Stimulated activated CD4-positive, alpha-beta T cell treated with anti-CD3 and anti-CD28 coated beads, Interleukin-12 subunit alpha, Interleukin-12 subunit beta, amount 100 ng/mL, for 48 hours (primary cell): ENCODE measurements at regions not wholly inside any gene's neighbourhood (a gene's known extent, or its start where the extent isn't known, plus 50 kb on each side); places are given as distances from the start of the nearest gene placed in this dataset.
"Not testable (repeated sequence)": the region's sequence is repeated elsewhere in the genome, so short reads cannot be mapped to it uniquely, and the experiment has no call there.

ENCODE experiments used
- DNase-seq, 3 donors: peaks; one replicate each; pipeline ENCODE4 v3.0.0-alpha.2; 2020; ENCODE audit warnings: low read depth in 2 of 3, low spot score in 1 of 3

DNA sequence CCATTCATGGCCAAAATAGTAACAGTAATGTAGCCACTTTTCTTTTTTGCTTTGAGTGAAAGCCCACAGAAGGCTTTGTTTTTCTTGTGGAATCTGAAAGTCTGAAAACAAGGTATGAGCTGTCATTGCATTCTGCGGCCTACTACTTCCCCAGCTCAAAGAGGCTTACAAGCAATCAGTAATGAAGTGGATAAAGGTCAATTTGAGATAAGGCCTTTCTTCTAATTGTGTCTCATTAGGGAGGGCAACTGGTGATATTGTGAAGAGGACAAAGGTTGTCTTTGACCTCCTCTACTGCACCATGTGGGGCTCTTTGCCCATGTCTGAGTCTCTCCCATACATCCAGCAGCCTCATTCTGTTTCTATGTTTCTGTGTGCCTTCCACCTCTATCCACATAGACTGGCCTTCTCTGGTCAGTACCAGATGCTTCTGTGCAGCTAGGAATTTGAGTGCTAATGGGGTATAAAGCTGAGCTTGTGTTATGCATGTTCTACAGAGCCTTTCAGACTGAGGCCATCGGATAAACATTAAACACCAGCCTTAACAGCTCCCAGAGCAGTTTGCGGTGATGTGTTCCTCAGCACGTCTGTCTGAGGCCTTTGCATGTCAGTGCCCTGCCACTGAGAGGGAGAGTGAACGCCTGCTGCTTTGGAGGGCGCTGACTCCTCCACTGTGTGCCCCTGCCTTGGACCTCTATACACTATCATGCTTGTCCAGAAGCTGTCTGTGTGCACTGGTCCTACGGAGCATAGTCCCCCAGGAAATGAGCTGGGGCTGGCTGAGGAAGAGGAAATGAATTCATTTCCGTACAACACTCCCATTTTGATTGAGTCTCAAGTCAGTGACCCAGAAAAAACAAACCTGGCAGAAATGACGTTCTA is 80.2 kb downstream of the SH2D1A start:
- DNase-seq, result no peak

- no peak for DNase-seq
These were observed 86.8 kb downstream of the SH2D1A start for GRCh38 chrX:124433186-124433585.

GRCh38 chrX:124435616-124436015 is 89.3 kb downstream of the SH2D1A start:
- no peak for DNase-seq

GRCh38 chrX:124440695-124441094 is 94.3 kb downstream of the SH2D1A start:
- DNase-seq, result no peak

- DNase-seq, result no peak
These were observed 95.7 kb downstream of the SH2D1A start for GRCh38 chrX:124441971-124442590.

- no peak for DNase-seq
These were observed 109.6 kb downstream of the SH2D1A start for GRCh38 chrX:124455966-124456365.

DNA sequence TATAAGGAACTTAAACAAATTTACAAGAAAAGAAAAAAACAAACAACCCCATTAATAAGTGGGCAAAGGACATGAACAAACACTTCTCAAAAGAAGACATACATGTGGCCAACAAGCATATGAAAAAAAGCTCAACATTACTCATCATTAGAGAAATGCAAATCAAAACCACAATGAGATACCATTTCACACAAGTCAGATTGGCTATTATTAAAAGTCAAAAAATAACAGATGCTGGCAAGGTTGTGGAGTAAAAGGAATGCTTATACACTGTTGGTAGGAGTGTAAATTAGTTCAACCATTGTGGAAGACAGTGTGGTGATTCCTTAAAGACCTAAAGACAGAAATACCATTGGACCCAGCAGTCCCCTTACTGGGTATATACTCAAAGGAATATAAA is 113.5 kb downstream of the SH2D1A start:
- not testable (repeated sequence) for DNase-seq

- DNase-seq, result no peak
These were observed 116.6 kb downstream of the SH2D1A start for GRCh38 chrX:124462931-124463330.

GRCh38 chrX:124467202-124467601 is 120.8 kb downstream of the SH2D1A start:
- no peak for DNase-seq

DNA sequence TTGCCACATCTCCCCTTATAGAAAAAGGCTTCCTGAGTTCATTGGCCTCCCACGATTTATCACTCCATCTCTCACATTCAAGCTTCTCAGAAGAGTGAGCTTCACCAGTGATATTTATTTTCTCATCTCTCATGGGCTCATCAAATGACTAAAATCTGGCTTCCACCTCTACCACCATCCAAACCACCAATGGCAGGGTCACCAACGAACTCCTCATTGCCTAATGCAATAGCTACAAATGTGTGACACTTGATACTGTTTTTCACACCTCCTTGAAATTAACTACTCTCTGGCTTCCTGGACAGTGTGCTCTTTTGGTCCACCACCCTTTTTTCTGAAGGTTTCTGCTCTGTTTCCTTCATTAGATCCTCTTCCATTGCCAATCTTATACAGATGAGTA is 129.0 kb downstream of the SH2D1A start:
- no peak for DNase-seq

DNA sequence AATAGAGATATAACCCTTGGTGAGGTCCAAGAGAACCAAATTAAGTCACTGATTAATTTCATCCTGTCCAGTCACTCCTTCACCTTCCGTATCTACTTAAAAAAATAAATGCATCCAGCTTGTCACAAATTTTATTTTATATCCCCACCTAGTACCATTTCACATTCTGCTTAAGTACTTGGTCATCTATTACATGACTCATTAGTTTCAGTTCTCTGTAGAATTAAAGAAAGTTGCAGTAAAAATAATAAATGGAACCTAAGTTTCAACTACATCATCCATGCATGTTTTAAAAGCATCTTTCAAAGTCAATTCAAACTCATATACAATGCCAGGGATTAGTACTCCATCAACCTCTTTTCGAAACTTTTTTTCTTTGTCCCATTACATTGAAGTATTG is 130.2 kb downstream of the SH2D1A start:
- DNase-seq, result no peak

DNA sequence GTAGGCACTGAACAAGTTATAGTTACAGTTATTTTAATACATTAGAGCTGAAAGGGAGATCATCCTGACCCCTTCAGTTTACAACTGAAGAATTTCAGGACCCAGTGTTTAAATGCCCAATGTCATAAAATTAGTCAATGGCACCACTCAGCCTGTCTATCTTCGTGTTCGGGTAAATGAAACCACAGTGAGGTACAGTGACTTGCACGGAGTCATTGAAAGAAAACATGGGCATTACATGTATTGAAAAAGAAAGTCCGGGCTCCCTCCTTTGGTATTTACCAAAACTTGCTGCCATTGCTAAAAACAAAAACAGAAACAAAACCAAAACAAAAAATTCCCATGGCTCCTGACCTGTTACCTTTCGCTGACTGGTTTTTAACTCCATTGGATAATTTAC is 131.7 kb downstream of the SH2D1A start:
- DNase-seq, result no peak

DNA sequence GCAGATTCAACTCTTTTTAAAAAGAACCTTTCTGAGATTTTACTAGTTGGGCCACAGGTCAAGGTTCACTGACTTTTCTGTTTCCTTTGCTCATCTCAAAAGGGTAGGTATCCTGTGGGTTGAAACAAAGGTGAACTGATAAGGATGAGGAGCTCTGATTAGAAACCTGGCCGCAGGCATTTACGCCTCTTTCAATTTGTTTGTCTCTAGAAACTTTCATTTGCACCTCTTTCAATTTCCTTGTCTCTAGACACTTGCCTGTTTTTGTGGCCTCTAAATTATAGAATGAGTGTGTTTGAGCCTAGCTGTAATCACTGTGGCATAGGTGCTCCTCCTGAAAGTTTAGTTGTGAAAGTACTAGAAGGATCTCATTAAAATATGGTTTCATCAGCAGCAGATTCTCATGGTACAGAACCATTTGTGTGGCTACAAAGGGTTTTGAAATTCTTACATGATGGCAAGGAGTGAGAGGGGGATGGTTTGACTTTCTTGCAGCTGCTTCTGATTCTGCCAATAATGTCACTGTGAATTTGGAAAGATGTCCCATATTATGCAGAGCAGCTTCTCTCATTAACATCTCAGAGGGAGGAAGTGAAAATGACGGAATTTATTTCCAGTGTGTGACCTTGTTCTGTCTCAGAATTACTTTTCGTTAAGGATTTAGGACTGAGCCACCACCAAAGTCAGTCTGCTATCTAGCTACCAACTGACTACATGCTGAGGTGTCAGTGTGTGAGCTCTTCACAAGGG is 142.2 kb downstream of the SH2D1A start:
- DNase-seq, result no peak

GRCh38 chrX:124493984-124494383 is 147.6 kb downstream of the SH2D1A start:
- no peak for DNase-seq

- DNase-seq, result no peak
These were observed 151.0 kb downstream of the SH2D1A start for GRCh38 chrX:124497386-124497785.

DNA sequence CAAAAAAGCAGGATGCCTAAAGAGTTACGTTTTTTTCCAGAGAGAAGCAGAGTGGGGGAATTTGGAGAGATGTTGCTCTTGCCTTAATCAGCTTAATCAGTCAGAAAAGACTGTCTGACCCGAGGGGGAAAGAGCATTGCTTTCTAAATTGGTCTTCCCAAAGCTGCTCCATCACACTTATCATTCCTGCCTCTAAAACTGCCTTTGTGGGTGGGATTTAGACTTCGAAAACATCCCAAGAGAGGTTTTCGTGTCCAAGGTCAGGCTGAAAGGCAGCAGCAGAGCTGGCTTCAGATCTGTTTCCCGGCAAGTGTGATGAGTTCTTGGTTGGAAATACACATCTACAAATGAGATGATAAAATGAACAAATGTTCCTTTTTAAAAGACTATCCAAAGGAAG is 155.2 kb downstream of the SH2D1A start:
- no peak for DNase-seq

GRCh38 chrX:124502166-124502565 is 155.8 kb downstream of the SH2D1A start:
- DNase-seq, result no peak

GRCh38 chrX:124502599-124502998 is 156.2 kb downstream of the SH2D1A start:
- DNase-seq, result no peak

DNA sequence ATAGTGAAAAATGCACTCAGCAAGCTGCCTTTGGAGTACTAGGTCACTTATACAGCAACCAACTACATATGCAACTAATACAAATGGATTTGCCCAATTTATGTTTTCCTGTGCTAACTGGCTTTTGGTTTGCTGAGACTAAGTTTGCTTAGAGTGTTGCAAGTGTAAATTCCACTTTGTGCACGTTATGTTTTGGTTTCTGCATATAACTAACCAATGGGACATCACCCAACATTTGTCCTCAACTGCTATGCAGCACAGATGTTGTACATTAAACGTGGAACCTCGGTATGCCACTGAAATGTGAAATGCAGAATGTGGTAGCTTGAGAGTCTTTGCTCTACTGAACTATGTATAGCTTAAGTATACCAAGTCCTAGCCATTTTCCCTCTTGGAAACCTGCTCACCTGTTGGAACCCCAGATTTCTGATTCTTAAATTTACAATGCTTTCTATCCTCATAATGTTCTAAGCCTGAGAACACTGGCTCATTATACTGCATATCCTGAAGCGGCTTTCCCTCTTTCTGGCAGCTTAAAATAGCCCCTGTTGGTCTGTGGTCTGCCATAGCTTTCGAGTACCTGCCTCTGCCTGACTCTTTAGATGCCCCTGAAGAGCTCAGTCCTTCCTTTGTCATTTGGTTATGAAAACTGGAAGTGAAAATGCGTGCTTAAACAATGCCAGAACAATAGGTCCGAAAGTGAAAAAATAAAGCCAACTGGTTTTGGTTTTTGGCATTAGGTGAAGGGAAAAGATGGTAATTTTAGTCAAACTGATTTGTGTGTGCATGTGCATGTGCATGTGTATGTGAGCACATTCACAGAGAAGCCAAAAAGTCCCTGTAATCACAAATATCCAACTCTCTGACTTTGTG is 158.0 kb downstream of the SH2D1A start:
- no peak for DNase-seq

DNA sequence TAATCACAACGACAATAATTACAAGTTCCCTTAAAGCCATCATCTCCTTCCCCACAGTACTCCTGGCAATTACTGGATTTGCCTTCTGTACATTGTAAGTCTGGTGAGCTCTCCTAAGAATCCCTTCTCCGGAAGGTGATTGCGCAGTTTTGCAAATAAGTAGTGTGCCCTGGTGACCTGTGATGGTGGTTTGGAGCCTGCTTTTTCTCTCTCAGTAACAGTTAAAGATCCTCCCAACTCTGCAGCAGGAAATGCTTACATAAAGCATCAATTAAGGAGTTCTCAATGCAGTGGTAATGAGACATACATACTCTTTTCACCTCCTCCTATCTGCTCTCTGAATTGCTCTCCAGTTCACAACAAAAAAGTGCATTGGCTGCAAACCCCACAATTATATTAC is 159.7 kb downstream of the SH2D1A start:
- no peak for DNase-seq

- DNase-seq, result no peak
These were observed 160.9 kb downstream of the SH2D1A start for GRCh38 chrX:124507246-124507645.
